NCI-H2029 (cell line): ENCODE measurements at regions not wholly inside any gene's neighbourhood (a gene's known extent, or its start where the extent isn't known, plus 50 kb on each side); places are given as distances from the start of the nearest gene placed in this dataset.
"Not testable (repeated sequence)": the region's sequence is repeated elsewhere in the genome, so short reads cannot be mapped to it uniquely, and the experiment has no call there.

Experiments
- DNase-seq: peaks from one replicate; lab custom pipeline; 2025; lab: John Stamatoyannopoulos, UW

GRCh38 chr7:115356139-115356746 is 434.3 kb downstream of the MDFIC start:
- no peak for DNase-seq

DNA sequence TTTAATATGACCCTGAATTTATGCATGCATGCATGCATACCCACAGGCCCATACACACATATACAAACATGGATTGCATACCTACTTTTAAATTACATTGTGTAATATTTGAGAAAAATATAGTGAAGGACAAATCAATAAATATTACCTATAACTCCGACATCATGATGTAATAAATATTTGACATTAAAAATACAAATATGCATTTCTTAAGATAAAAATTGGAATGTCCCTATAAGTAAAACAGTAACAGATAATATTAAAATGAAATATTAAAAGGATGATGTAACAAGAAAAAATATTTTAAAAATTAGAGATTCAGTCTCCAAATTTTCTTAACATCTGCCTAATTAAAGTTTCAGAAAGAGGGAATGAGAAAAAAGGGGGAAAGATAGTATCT is 433.0 kb downstream of the MDFIC start:
- DNase-seq: no peak

GRCh38 chr7:115352375-115352774 is 430.5 kb downstream of the MDFIC start:
- DNase-seq: no peak

GRCh38 chr7:115350764-115351163 is 428.9 kb downstream of the MDFIC start:
- DNase-seq: no peak

DNA sequence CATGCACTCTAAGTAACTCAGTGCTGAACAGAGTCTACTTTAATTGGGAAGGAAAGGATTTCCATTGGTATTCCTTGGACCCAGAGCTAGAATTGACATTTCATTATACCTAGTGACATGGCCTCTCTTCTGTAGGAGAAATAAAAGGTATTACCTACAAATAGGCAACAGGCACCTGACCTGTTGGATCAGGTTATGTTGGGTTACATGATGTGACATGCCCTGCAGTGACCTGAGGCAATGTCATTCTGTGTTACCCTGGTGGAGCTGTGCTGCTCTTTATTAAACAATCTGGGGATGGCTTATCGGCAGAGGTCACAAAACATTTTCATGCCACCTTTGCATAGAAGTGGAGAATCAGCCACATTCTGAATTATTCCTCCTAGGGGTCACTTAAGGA is 427.7 kb downstream of the MDFIC start:
- DNase-seq: no peak

- DNase-seq: no peak
Observed at GRCh38 chr7:115346685-115347084, 424.8 kb downstream of the MDFIC start.

- no peak for DNase-seq
Observed at GRCh38 chr7:115340828-115341227, 418.9 kb downstream of the MDFIC start.

DNA sequence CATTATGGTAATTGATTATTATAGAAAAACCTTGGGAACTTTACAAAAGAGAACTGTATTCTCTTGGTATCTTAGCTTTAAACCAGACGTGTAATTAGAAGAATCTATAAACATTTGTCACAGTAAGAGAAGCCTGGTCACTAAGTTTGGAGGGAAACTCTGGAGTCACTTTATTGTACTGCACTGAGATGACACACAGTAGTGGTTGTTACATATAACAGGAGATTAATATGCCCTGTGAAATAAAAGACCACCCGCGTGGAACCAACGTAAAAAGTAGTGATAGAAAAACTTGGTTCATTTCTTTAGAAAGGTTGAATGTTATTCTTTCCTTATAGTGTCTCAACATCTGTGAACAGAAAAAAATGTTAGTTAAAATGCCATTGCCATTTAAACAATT is 416.1 kb downstream of the MDFIC start:
- no peak for DNase-seq

GRCh38 chr7:115332691-115333090 is 410.8 kb downstream of the MDFIC start:
- no peak for DNase-seq

- DNase-seq: no peak
Observed at GRCh38 chr7:115329006-115329405, 407.1 kb downstream of the MDFIC start.

DNA sequence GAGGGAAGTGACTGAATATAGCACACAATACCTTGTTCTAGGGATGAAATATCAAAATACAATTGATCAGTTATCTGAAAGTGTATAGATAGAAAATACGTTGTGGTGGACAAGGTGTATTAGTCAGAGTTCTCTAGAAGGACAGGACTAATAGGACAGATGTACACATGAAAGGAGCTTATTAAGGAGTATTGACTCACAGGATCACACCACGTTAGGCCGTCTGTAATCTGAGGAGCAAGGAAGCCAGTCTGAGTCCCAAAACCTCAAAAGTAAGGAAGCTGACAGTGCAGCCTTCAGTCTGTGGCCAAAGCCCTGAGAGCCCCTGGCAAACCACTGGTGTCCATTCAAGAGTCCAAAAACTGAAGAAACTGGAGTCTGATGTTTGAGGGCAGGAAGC is 406.1 kb downstream of the MDFIC start:
- no peak for DNase-seq

DNA sequence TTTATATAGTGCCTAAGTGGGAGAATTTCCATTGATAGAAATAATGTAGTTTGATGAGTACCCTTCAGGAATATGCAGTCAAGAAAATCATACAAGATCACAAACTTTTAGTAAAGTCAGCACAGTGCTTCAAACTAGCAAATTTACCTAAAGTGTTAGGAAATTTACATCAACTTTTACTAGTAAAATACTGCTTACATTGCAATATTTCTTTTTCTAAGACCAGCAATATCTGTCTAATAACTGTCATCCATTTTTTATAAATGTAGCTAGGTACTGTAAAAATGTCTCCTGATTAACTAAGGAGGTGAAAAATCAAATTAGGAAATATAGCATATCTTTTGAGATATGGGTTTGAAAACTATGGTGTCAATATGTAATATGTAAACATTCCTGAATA is 405.4 kb downstream of the MDFIC start:
- no peak for DNase-seq

DNA sequence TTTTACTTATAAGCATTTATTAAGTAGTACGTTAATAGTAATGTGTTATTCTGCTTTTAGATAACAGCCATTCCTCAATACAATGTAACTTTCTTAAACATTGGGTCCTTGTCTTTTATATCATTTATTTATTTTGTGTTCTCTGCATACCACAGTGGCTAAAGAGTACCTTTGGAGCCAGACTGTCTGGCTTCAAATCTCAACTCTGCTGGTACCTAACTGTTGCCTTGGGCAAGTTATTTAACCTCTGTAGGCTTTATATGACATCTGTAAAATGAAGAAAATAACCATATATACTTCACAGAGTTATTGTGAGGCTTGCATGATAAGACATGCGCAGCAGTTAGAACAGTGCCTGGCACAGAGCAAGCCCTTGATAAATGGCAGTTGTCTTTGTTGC is 397.6 kb downstream of the MDFIC start:
- DNase-seq: no peak

GRCh38 chr7:115310316-115310715 is 388.4 kb downstream of the MDFIC start:
- not testable (repeated sequence) for DNase-seq

DNA sequence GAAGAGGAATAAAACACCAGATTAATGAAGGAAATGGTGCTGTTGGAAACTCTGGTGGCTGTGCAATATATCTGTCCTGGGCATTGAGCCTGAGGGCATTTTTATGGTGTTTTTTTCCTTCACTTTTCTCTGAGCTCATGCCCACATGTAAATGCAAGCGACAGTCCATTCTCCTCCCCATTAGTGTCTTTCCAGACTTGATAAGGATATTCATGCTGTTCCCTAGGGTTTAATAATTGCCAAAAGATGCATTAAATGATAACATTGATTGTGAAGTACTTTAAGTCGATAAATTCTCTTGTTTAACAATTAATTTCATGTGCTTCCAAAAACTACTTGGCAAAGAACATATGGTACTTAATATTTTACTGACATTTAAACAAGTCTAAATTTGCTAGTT is 384.7 kb downstream of the MDFIC start:
- DNase-seq: no peak

DNA sequence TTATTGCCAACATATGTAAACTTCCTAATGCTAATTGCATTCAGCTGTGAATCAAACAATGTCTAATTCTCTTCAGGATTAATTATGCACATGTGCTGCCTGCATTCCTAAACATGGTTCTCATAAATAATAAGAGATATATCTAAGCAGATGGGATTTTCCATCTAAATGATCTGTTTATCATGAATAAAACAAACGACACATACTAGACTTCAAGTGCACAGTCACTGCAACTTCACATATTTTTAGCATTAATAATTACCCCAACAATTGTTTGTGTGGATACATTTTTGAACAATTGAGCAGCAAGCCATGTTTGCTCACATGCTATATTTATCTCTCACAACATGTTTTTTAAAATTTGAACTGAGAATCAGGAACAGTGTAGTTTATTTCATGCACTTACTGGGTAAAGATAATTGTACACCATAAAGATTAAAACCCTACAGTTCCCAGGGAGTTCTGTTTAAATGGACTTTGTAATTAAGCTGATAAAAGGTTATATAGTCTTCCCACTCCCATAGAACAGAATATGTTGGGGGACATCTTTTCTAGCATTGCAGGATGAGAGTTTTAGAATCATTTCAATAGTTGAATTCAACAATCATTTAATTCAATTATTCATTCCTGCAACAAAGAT is 378.5 kb downstream of the MDFIC start:
- DNase-seq: no peak

GRCh38 chr7:115299397-115300037 is 377.6 kb downstream of the MDFIC start:
- DNase-seq: no peak

GRCh38 chr7:115297656-115298055 is 375.8 kb downstream of the MDFIC start:
- DNase-seq: no peak

- no peak for DNase-seq
Observed at GRCh38 chr7:115293628-115294240, 371.8 kb downstream of the MDFIC start.

DNA sequence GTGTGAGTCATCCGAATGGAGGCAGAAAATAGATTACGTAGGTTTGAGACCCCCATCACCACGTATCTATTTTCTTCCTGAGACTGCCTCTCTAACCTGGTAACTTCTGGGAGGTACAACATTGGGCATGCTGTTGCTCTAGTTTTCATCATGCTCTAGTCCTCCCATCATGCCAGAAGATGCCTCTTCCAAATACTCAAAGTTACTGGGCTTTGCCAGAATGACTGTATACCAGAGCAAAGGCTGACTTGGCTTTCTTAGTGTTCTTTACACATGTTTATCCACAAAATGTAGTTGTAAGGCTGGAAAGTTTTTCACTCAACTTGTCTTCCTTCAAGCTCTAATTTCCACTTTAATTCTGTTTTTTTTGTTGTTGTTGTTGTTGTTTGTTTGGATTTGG is 370.5 kb downstream of the MDFIC start:
- no peak for DNase-seq

DNA sequence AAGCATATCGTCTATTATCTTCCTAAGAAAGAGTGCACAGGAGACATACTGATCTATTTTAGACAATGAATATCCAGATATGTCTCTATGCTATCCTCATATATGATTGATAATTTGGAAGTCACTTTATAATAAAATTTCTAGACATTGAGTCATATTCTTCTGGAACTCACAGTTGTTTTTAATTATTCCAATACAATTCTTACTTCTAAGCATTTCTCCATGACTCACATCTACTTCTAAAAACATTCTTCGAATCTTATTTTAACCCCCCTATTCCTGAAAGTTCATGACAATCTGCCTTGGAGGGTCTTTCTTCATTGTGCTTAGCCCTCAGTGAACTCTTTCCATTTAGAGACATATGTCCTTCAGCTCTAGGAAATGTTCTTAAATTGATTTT is 368.1 kb downstream of the MDFIC start:
- DNase-seq: no peak

DNA sequence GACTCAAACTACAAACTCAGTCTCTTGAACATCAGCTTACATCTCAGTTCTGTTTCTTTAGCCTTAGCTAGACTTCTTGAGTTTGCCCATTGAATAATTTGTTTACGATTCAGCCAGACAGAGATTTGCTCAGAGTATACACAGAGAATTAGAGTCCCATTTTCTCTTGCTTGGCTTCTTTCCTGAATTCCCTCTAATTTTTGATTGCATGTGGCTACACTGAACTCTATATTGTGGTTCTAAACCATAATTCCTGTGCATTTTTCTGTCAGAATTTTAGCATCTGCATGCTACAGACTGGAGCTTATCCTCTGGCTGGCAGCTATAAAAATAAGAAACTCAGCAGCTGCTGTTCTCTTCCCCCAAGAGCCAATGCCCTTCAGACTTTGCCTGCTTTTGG is 354.9 kb downstream of the MDFIC start:
- DNase-seq: no peak

DNA sequence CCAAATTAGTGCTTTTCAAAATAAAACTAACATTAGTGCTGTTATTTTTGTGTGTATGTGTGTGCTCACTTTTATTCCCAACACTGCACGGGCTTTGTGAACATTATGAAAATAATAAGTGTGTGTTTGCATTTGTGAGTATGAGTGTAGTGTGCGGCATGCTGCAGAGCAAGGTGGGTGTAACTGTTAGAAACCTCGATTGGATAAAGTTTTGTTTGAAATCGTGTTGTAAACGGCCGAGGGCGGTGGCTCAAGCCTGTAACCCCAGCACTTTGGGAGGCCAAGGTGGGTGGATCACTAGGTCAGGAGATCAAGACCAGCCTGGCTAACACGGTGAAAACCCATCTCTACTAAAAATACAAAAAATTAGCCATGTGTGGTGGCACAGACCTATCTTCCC is 352.0 kb downstream of the MDFIC start:
- not testable (repeated sequence) for DNase-seq
